Cardiac muscle cell (in vitro differentiated cells and primary cell): ENCODE measurements at regions not wholly inside any gene's neighbourhood (a gene's known extent, or its start where the extent isn't known, plus 50 kb on each side); places are given as distances from the start of the nearest gene placed in this dataset.

Source experiments
- DNase-seq, 2 donors: peaks; one replicate each; pipeline versions ENCODE4 v3.0.0 to v3.0.0-alpha.2; 2010 to 2017; ENCODE audit warnings: low read depth in 1 of 2, low spot score in 1 of 2
- H3K27ac ChIP-seq: fragments of 200-600 bp; sonication (generic); 2 replicates; pipeline ENCODE4 v1.5.1; 2016
- H3K27me3 ChIP-seq: fragments of 200-600 bp; sonication (generic); 2 replicates; pipeline ENCODE4 v1.6.0; 2016; ENCODE audit warnings: control low read depth
- H3K36me3 ChIP-seq: fragments of 200-600 bp; sonication (generic); 2 replicates; pipeline ENCODE4 v1.5.1; 2016; ENCODE audit warnings: control low read depth
- H3K4me1 ChIP-seq: fragments of 200-600 bp; sonication (generic); 2 replicates; pipeline ENCODE4 v1.8.1; 2017; ENCODE audit warnings: low read depth, mild to moderate bottlenecking, mixed run types
- H3K4me3 ChIP-seq: fragments of 200-600 bp; sonication (generic); 2 replicates; pipeline ENCODE4 v1.5.1; 2016; ENCODE audit warnings: mild to moderate bottlenecking
- H3K9me3 ChIP-seq: fragments of 200-600 bp; sonication (generic); 2 replicates; pipeline ENCODE4 v1.5.1; 2017; ENCODE audit warnings: low read depth, mild to moderate bottlenecking, control low read depth
- TF ChIP-seq, protein P1 (sequence below): IDR thresholded peaks from 2 replicates; pipeline ENCODE4 v1.5.1; 2012; ENCODE audit warnings: low read depth, mild to moderate bottlenecking, low read length

DNA sequence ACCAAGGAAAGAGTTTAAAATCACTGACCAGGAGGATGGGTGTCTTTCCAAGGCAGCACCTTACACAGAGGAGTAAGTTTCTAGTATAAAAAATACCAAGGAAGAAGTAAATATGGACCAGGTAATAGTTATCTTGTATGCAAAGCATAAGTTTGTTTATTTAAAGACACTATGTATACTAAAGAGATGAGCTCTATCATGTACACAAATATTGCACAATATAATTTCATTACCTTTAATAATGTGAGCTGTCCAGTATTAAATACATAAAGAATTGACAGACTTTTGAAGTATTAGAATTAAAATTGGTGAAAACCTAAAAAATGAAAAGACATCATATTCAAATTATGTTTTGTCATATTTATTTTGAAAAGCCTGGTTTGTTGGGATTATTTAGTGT, 322.0 kb upstream of the MIR17HG start:
- no peak overlapping the region for H3K4me3 ChIP-seq
- DNase-seq: no peak
- H3K27ac ChIP-seq: no peak overlapping the region
- H3K4me1 ChIP-seq: peaks cover 7% of the 10 kb centered on the region
- TF ChIP-seq, protein P1, sequence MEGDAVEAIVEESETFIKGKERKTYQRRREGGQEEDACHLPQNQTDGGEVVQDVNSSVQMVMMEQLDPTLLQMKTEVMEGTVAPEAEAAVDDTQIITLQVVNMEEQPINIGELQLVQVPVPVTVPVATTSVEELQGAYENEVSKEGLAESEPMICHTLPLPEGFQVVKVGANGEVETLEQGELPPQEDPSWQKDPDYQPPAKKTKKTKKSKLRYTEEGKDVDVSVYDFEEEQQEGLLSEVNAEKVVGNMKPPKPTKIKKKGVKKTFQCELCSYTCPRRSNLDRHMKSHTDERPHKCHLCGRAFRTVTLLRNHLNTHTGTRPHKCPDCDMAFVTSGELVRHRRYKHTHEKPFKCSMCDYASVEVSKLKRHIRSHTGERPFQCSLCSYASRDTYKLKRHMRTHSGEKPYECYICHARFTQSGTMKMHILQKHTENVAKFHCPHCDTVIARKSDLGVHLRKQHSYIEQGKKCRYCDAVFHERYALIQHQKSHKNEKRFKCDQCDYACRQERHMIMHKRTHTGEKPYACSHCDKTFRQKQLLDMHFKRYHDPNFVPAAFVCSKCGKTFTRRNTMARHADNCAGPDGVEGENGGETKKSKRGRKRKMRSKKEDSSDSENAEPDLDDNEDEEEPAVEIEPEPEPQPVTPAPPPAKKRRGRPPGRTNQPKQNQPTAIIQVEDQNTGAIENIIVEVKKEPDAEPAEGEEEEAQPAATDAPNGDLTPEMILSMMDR: no peak
- H3K9me3 ChIP-seq: no peaks in the 10 kb centered on the region
- no peaks in the 10 kb centered on the region for H3K36me3 ChIP-seq
- H3K27me3 ChIP-seq: no peaks in the 10 kb centered on the region

DNA sequence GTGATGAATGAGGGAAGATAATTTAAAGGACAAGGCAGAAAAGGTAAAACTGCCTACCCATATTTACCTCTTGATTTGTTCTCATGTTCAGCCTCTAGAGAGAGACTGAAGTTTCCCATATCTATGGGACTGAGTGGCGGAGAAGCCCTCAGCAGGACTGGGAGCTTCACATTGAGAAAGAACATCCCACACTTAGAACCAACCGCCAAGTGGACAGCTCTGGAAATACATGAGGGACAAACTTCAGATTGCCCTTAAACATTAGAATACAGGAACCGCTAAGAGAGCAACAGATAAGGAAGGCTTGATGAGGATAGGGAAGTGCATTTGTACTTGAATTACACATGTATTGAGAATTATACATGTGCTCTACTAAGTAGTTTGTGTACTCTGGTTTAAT, 316.0 kb upstream of the MIR17HG start:
- TF ChIP-seq, protein P1: no peak
- no peak overlapping the region for H3K27ac ChIP-seq
- no peak for DNase-seq
- no peaks in the 10 kb centered on the region for H3K4me1 ChIP-seq
- no peaks in the 10 kb centered on the region for H3K36me3 ChIP-seq
- H3K27me3 ChIP-seq: no peaks in the 10 kb centered on the region
- no peaks in the 10 kb centered on the region for H3K9me3 ChIP-seq
- H3K4me3 ChIP-seq: no peak overlapping the region

DNA sequence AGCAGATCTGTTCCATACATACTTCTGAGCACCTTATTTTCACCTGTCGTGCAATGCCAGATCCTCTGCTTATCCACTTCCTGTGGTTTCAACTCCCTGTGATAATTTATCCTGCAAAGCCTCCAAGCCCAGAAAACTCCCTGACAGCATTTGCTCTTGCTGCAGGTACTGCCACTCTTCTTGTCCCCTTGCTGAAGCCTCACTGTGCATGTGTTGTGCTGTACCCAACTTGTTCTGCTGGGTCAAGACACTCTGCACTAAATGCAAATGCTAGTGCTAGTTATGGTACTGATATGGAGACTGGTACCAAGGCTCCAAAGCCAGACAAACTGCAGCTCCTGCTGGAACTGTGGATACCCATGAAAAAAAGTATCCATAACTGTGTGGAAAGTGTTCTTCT, 315.4 kb upstream of the MIR17HG start:
- Histone ChIP-seq H3K9me3 (no peaks in the 10 kb centered on the region), H3K27me3 (no peaks in the 10 kb centered on the region), H3K27ac (no peak overlapping the region), H3K4me1 (no peaks in the 10 kb centered on the region), H3K4me3 (no peak overlapping the region), H3K36me3 (no peaks in the 10 kb centered on the region)
- TF ChIP-seq, protein P1: no peak
- DNase-seq: no peak

DNA sequence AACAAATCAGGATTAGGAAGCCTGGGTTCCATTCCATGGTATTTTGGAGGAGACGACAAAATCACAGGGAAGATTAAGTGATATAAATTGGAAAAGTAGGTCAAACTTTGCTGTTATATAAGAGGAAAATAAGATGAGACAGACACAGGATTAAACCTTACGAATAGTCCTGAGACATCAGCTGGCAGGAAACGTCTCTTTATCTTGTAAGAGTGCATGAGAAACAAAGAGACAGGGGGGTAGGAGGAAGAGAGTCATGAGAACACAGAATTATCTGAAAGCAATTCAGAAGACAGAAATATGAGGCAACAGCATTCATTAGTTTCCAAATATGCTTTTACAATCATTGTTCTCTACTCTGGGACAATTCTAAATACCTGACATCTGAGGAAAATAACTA, 310.6 kb upstream of the MIR17HG start:
- no peak for DNase-seq
- H3K4me1 ChIP-seq: no peaks in the 10 kb centered on the region
- no peak overlapping the region for H3K4me3 ChIP-seq
- H3K27ac ChIP-seq: no peak overlapping the region
- H3K27me3 ChIP-seq: no peaks in the 10 kb centered on the region
- no peaks in the 10 kb centered on the region for H3K36me3 ChIP-seq
- TF ChIP-seq, protein P1: no peak
- H3K9me3 ChIP-seq: no peaks in the 10 kb centered on the region

DNA sequence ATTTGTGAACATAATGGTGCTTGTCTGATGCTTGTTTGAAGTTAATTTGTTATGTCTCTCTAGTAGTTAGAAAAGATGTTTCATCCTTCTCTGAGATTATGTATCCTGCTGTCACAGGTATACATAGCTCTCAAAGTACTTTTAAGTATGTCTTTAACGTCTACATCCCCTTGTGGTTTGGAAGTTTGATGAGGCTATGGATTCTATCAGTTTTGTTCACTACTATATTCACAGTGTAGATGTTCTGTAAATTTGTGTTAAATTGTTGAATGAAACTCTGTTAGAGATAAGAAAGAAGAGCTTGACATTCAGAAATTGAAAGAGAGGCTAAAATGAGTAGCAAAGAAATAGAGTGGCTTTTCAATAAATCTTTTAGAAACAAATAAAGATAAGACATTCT, 304.6 kb upstream of the MIR17HG start:
- H3K4me3 ChIP-seq: no peak overlapping the region
- DNase-seq: no peak

More for the DNA sequence above, 304.6 kb upstream of the MIR17HG start:
- H3K4me1 ChIP-seq: no peaks in the 10 kb centered on the region
- no peaks in the 10 kb centered on the region for H3K9me3 ChIP-seq
- TF ChIP-seq, protein P1: no peak
- no peaks in the 10 kb centered on the region for H3K27me3 ChIP-seq
- H3K27ac ChIP-seq: no peak overlapping the region
- no peaks in the 10 kb centered on the region for H3K36me3 ChIP-seq
